Vagina (tissue), 2 donors: ENCODE measurements at regions not wholly inside any gene's neighbourhood (a gene's known extent, or its start where the extent isn't known, plus 50 kb on each side); places are given as distances from the start of the nearest gene placed in this dataset.

Experiments used
- CTCF ChIP-seq, 3 experiments: fragments of 450-650 bp in 2 of 3; fragments of 200-600 bp in 1 of 3; sonication (generic) in 1 of 3; IDR thresholded peaks; one replicate each; pipeline ENCODE4 v1.5.1; 2017 to 2019; ENCODE audit warnings: antibody characterized with exemption in 3 of 3, mild to moderate bottlenecking in 2 of 3, moderate library complexity in 2 of 3
- POLR2A ChIP-seq, 2 donors: fragments of 450-650 bp; IDR thresholded peaks; one replicate each; pipeline ENCODE4 v1.6.1; 2017; ENCODE audit warnings: antibody characterized with exemption in 2 of 2, mild to moderate bottlenecking in 2 of 2, moderate library complexity in 2 of 2

DNA sequence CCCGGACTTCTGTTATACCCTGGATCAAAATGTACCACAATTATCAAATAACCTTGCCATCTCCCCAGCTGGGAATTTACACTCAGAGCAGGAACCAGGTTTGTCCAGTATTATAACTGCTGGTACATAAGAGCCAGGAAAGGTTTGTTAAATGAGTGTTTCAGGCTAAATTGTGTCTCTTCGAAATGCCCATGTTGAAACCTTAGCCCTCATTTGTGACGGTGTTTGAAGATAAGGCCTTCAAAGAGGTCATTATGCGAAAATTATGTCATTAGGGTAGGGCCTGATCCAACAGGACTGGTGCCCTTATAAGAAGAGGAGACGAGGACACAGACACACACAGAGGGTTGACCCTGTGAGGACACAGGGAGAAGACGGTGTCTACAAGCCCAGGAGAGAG lies 73.5 kb upstream of the DHRSX start:
- TF ChIP-seq CTCF (IDR thresholded peaks at IDR 0.05) (no peak), POLR2A (IDR thresholded peaks at IDR 0.05) (no peak)
